GM12878 (cell line): ENCODE measurements at regions not wholly inside any gene's neighbourhood (a gene's known extent, or its start where the extent isn't known, plus 50 kb on each side); places are given as distances from the start of the nearest gene placed in this dataset.

ENCODE experiments used
- ATAC-seq: fragments of 200-7000 bp; cut with Tn5 transposase; 3 replicates; pipeline ENCODE4 v1.9.1; 2020; ENCODE audit warnings: mild to moderate bottlenecking, moderate library complexity
- BruUV-seq: library from RNA; stranded (reverse); fragments of 400-500 nt; replicated peaks from 2 replicates; lab custom pipeline; 2021; lab: Mats Ljungman, UMichigan
- CTCF ChIA-PET: fragments of 300-600 bp; sonication (Branson Sonifier 250); formaldehyde crosslinking; extraction: SDS; loops from one replicate; lab custom pipeline; 2021; ENCODE audit warnings: inconsistent platforms; lab: Yijun Ruan, JAX
- POLR2A ChIA-PET: fragments of 350-600 bp; formaldehyde crosslinking; extraction: SDS; loops from one replicate; lab custom pipeline; 2021; ENCODE audit warnings: inconsistent platforms; lab: Charles Lee
- RAD21 ChIA-PET: fragments of 300-600 bp; sonication (Branson Sonifier 250); formaldehyde crosslinking; loops from one replicate; lab custom pipeline; 2023; ENCODE audit warnings: antibody characterized with exemption; ENCODE audit not compliant: unreplicated experiment; lab: Charles Lee
- SMC1A ChIA-PET: fragments of 300-600 bp; sonication (Branson Sonifier 250); formaldehyde crosslinking; loops from one replicate; lab custom pipeline; 2023; ENCODE audit not compliant: unreplicated experiment, uncharacterized antibody; lab: Charles Lee
- DNase-seq: peaks from one replicate; pipeline ENCODE4 v3.0.0-alpha.2; 2011; ENCODE audit warnings: low read depth, low spot score
- FAIRE-seq: peaks from 3 replicates; lab custom pipeline; 2011; peaks lifted over from hg19 to GRCh38; lab: Jason Lieb, UNC
- H2AFZ ChIP-seq: 2 replicates; pipeline ENCODE4 v1.6.0; 2011; ENCODE audit warnings: low read depth, low read length, control low read depth; ENCODE audit not compliant: control insufficient read depth
- H3K27ac ChIP-seq: 2 replicates; pipeline ENCODE4 v1.5.1; 2011; ENCODE audit warnings: control low read depth; ENCODE audit not compliant: control insufficient read depth, insufficient read depth
- H3K27me3 ChIP-seq, 2 experiments: replicated peaks in 1 of 2; 2 replicates each; pipeline versions ENCODE4 v1.6.0 to v1.6.1; 2011; ENCODE audit warnings: low read length in 1 of 2; ENCODE audit not compliant: control insufficient read depth in 2 of 2, insufficient read depth in 2 of 2
- H3K36me3 ChIP-seq, 2 experiments: 2 replicates each; pipeline ENCODE4 v1.5.1; 2011; ENCODE audit warnings: low read length in 1 of 2; ENCODE audit not compliant: control insufficient read depth in 2 of 2, insufficient read depth in 2 of 2
- H3K4me1 ChIP-seq: 2 replicates; pipeline ENCODE4 v1.6.1; 2011; ENCODE audit warnings: mild to moderate bottlenecking, low read length, moderate library complexity, mixed read lengths; ENCODE audit not compliant: control insufficient read depth, insufficient read depth
- H3K4me2 ChIP-seq: 2 replicates; pipeline ENCODE4 v1.6.0; 2011; ENCODE audit warnings: control low read depth; ENCODE audit not compliant: control insufficient read depth, insufficient read depth
- H3K4me3 ChIP-seq: fragments of 200-600 bp; sonication (generic); 2 replicates; pipeline ENCODE4 v1.5.1; 2016
- H3K79me2 ChIP-seq: 2 replicates; pipeline ENCODE4 v1.6.0; 2011; ENCODE audit warnings: low read length; ENCODE audit not compliant: control insufficient read depth, insufficient read depth
- H3K9ac ChIP-seq: 2 replicates; pipeline ENCODE4 v1.8.0; 2011; ENCODE audit warnings: low read length, control low read depth, mixed read lengths; ENCODE audit not compliant: control insufficient read depth, insufficient read depth
- H3K9me3 ChIP-seq: replicated peaks from 3 replicates; pipeline ENCODE4 v1.5.1; 2011; ENCODE audit warnings: mild to moderate bottlenecking, low read length; ENCODE audit not compliant: control insufficient read depth, insufficient read depth
- H4K20me1 ChIP-seq: 2 replicates; pipeline ENCODE4 v1.6.0; 2011; ENCODE audit not compliant: control insufficient read depth, insufficient read depth
- ASH2L ChIP-seq: fragments of 300-600, 200-600 bp; sonication (generic); IDR thresholded peaks from 2 replicates; pipeline ENCODE4 v1.6.1; 2017; ENCODE audit warnings: low read depth, mild to moderate bottlenecking, borderline replicate concordance
- CHD2 ChIP-seq: IDR thresholded peaks from 2 replicates; pipeline ENCODE4 v1.6.1; 2011; ENCODE audit warnings: low read depth, low read length, improper control_type of control experiment, borderline replicate concordance
- EP300 ChIP-seq, 2 experiments: fragments of 150-350 bp in 1 of 2; IDR thresholded peaks; 2 replicates each; pipeline ENCODE4 v1.6.1; 2011 to 2012; ENCODE audit warnings: low read depth in 2 of 2, low read length in 2 of 2, borderline replicate concordance in 1 of 2, improper control_type of control experiment in 1 of 2, inconsistent platforms in 1 of 2; ENCODE audit not compliant: control insufficient read depth in 1 of 2
- HCFC1 ChIP-seq: fragments of 150-350 bp; IDR thresholded peaks from 2 replicates; pipeline ENCODE4 v1.6.1; 2014; ENCODE audit warnings: low read length
- HDGF ChIP-seq: fragments of 450-650 bp; IDR thresholded peaks from 2 replicates; pipeline ENCODE4 v1.6.1; 2016; ENCODE audit warnings: antibody characterized with exemption
- IKZF1 ChIP-seq: fragments of 450-650 bp; conservative IDR thresholded peaks from 2 replicates; pipeline ENCODE4 v1.6.1; 2017; ENCODE audit warnings: antibody characterized with exemption, mild to moderate bottlenecking
- IKZF2 ChIP-seq, 2 experiments: fragments of 450-650 bp; IDR thresholded peaks; 2 replicates each; pipeline ENCODE4 v1.6.1; 2017; ENCODE audit warnings: mild to moderate bottlenecking in 2 of 2, moderate library complexity in 2 of 2
- IRF4 ChIP-seq: IDR thresholded peaks from 2 replicates; pipeline ENCODE4 v1.6.1; 2011; ENCODE audit warnings: low read depth, low read length
- MLLT1 ChIP-seq: fragments of 450-650 bp; IDR thresholded peaks from 2 replicates; pipeline ENCODE4 v1.6.1; 2016; ENCODE audit warnings: mild to moderate bottlenecking
- MTA2 ChIP-seq: fragments of 450-650 bp; IDR thresholded peaks from 2 replicates; pipeline ENCODE4 v1.6.1; 2016; ENCODE audit warnings: low read depth, mild to moderate bottlenecking, moderate library complexity
- NR2C2 ChIP-seq: IDR thresholded peaks from 2 replicates; pipeline ENCODE4 v1.6.1; 2011; ENCODE audit warnings: borderline replicate concordance, low read depth; ENCODE audit not compliant: control insufficient read depth, insufficient read length
- RCOR1 ChIP-seq: conservative IDR thresholded peaks from 2 replicates; pipeline ENCODE4 v1.6.1; 2012; ENCODE audit warnings: low read depth, low read length, improper control_type of control experiment
- SPI1 ChIP-seq: IDR thresholded peaks from 2 replicates; pipeline ENCODE4 v1.6.1; 2011; ENCODE audit warnings: low read depth, mild to moderate bottlenecking, low read length, moderate library complexity, borderline replicate concordance; ENCODE audit not compliant: insufficient read depth
- ZBTB11 ChIP-seq: fragments of 450-650 bp; formaldehyde crosslinking; IDR thresholded peaks from 2 replicates; pipeline ENCODE4 v1.5.0; 2022; ENCODE audit warnings: mild to moderate bottlenecking, missing genetic modification characterization
- ZNF274 ChIP-seq: IDR thresholded peaks from one replicate; pipeline ENCODE4 v1.8.0; 2011; ENCODE audit not compliant: insufficient read length, insufficient read depth
- WGBS: methylation state at CpG from one replicate; pipeline ENCODE4 v1.1.6; 2016; ENCODE audit warnings: low lambda C conversion rate; ENCODE audit not compliant: insufficient replicate concordance, insufficient coverage; ENCODE audit errors: missing lambda C conversion rate; 5-methylcytosine and 5-hydroxymethylcytosine counted together
- in situ Hi-C: fragments of 300-500 bp; cut with MboI; formaldehyde crosslinking; loops from 9 replicates; pipeline ENCODE4 v1.14.3; 2018; ENCODE audit warnings: mixed read lengths
- intact Hi-C: fragments of 100-400 bp; cut with micrococcal nuclease; formaldehyde crosslinking; loops from one replicate; pipeline ENCODE4 v1.14.2; 2022; ENCODE audit not compliant: unreplicated experiment

- DNase-seq (no peak), ATAC-seq (peak; percentile 28; the same call in 1 of the 3 replicates), FAIRE-seq (no peak)
- H3K4me1 ChIP-seq: no peaks in the 10 kb centered on the region
- H3K79me2 ChIP-seq: no peaks in the 10 kb centered on the region
- SMC1A ChIA-PET: interaction anchor here (0.8 kb wide), 1 partner anchor 90 kb away, joined by 3 read pairs; no protein-coding TSS in a partner anchor
- POLR2A ChIA-PET: no interaction called here
- RAD21 ChIA-PET: no interaction called here
- in situ Hi-C loops: no loop called here
- no peak overlapping the region for H3K4me3 ChIP-seq
- no peaks in the 10 kb centered on the region for H4K20me1 ChIP-seq
- no peak overlapping the region for H2AFZ ChIP-seq
- H3K27me3 ChIP-seq: no peaks in the 10 kb centered on the region
- H3K9ac ChIP-seq: no peak overlapping the region
- H3K9me3 ChIP-seq: no peaks in the 10 kb centered on the region
- no peak overlapping the region for H3K27ac ChIP-seq
- no peaks in the 10 kb centered on the region for H3K36me3 ChIP-seq
- WGBS: 61% methylated on average over 2 of the region's 2 CpGs
- CTCF ChIA-PET: no interaction called here
- no peak for TF ChIP-seq CHD2
- TF ChIP-seq HDGF: no peak
- no peak for TF ChIP-seq HCFC1
- no peak for TF ChIP-seq IRF4
- no peak for TF ChIP-seq MLLT1
- no peak for TF ChIP-seq ZBTB11
- no peak for TF ChIP-seq EP300 (IDR thresholded peaks at IDR 0.05; ENCODE audit: borderline replicate concordance in 1 of 2, control insufficient read depth in 1 of 2, low read depth in 2 of 2, low read length in 2 of 2)
- peak; percentile 85 for TF ChIP-seq SPI1
- TF ChIP-seq IKZF2 (IDR thresholded peaks at IDR 0.05): peak in 1 of 2 experiments; percentile 23; a peak in 1 of 4 replicates
- no peak for TF ChIP-seq ZNF274
- TF ChIP-seq ASH2L: no peak
- no peak for TF ChIP-seq NR2C2
- no peak for TF ChIP-seq RCOR1
- TF ChIP-seq MTA2: peak; percentile 39; the same call in 1 of the 2 replicates
- 0 out of 2 replicates have a peak, but pooled peaks have one; percentile 29 for TF ChIP-seq IKZF1
- H3K4me2 ChIP-seq: no peak overlapping the region
- no TSS peak for BruUV-seq
- intact Hi-C loops: no loop called here
These were observed 298.8 kb upstream of the GCFC2 start for GRCh38 chr2:76009484-76009883.
